DOHH2 (cell line): ENCODE measurements at regions not wholly inside any gene's neighbourhood (a gene's known extent, or its start where the extent isn't known, plus 50 kb on each side); places are given as distances from the start of the nearest gene placed in this dataset.

Experiments used
- H3F3A ChIP-seq: fragments of 200-600 bp; sonication (generic), shearing (Covaris generic); 2 replicates; pipeline ENCODE4 v1.6.0; 2016; ENCODE audit warnings: antibody characterized with exemption, mild to moderate bottlenecking; ENCODE audit not compliant: control insufficient read depth, insufficient read depth
- H3K27ac ChIP-seq: fragments of 200-600 bp; sonication (generic); 2 replicates; pipeline ENCODE4 v1.5.1; 2014; ENCODE audit warnings: low read depth, mild to moderate bottlenecking, low read length, moderate library complexity
- H3K27me3 ChIP-seq: fragments of 200-600 bp; sonication (generic); 2 replicates; pipeline ENCODE4 v1.6.1; 2014; ENCODE audit warnings: mild to moderate bottlenecking, low read length, mixed read lengths; ENCODE audit not compliant: control insufficient read depth
- H3K36me3 ChIP-seq: fragments of 200-600 bp; sonication (generic); 2 replicates; pipeline ENCODE4 v1.6.1; 2014; ENCODE audit warnings: mild to moderate bottlenecking, low read length, moderate library complexity, mixed read lengths; ENCODE audit not compliant: control insufficient read depth
- H3K4me1 ChIP-seq: fragments of 200-600 bp; sonication (generic); 2 replicates; pipeline ENCODE4 v1.6.1; 2014; ENCODE audit warnings: mild to moderate bottlenecking, low read length, mixed read lengths; ENCODE audit not compliant: control insufficient read depth
- H3K4me2 ChIP-seq: fragments of 200-600 bp; sonication (generic); 2 replicates; pipeline ENCODE4 v1.6.0; 2014; ENCODE audit warnings: mild to moderate bottlenecking, low read length, moderate library complexity
- H3K4me3 ChIP-seq: fragments of 200-600 bp; sonication (generic); 2 replicates; pipeline ENCODE4 v1.5.1; 2014; ENCODE audit warnings: mild to moderate bottlenecking, low read length, mixed read lengths
- H3K79me2 ChIP-seq: fragments of 200-600 bp; sonication (generic); 2 replicates; pipeline ENCODE4 v1.6.1; 2014; ENCODE audit warnings: mild to moderate bottlenecking, low read length, mixed read lengths; ENCODE audit not compliant: control insufficient read depth
- H3K9me2 ChIP-seq: fragments of 200-600 bp; sonication (generic); replicated peaks from 2 replicates; pipeline ENCODE4 v1.6.1; 2014; ENCODE audit warnings: mild to moderate bottlenecking, low read length, mixed read lengths; ENCODE audit not compliant: control insufficient read depth
- H3K9me3 ChIP-seq: fragments of 200-600 bp; sonication (generic); 2 replicates; pipeline ENCODE4 v1.6.1; 2014; ENCODE audit warnings: antibody characterized with exemption, low read length, mixed read lengths; ENCODE audit not compliant: control insufficient read depth, insufficient read depth
- H4K20me1 ChIP-seq: fragments of 200-600 bp; sonication (generic); 2 replicates; pipeline ENCODE4 v1.6.0; 2014; ENCODE audit warnings: low read depth, mild to moderate bottlenecking, antibody characterized with exemption, low read length, moderate library complexity; ENCODE audit not compliant: control insufficient read depth, insufficient read depth
- EZH2phosphoT487 ChIP-seq: fragments of 200-600 bp; sonication (generic); IDR thresholded peaks from 2 replicates; pipeline ENCODE4 v1.6.1; 2017; ENCODE audit warnings: borderline replicate concordance, mild to moderate bottlenecking, antibody characterized with exemption, low read length, moderate library complexity, mixed read lengths
- TF ChIP-seq, protein P1 (sequence below): fragments of 200-600 bp; sonication (generic); IDR thresholded peaks from one replicate; pipeline ENCODE4 v1.5.1; 2014; ENCODE audit warnings: antibody characterized with exemption, mild to moderate bottlenecking, low read depth, low read length; ENCODE audit not compliant: poor library complexity, severe bottlenecking

DNA sequence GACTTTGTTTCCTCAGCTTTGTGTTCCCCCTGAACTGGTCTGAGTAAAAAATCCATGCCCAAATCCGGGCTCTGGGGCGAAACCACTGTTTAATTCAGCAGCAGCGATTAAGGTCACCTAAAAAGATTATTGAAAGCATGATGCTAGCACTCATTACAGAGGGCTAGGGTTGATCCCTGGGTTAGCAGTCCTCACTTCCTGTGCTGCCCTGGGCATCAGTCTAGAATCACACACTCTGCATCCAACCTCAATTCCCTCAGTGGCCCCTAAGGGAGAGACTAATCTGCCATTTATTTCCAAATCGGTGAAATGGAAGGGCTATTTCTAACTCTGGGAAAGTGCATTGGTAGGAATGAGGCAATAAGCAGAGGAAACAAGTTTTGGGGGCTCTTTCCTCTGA, 107.2 kb downstream of the BTG1 start:
- Histone ChIP-seq H3K4me1 (peaks cover 16% of the 10 kb centered on the region), H3K9me2 (no peaks in the 10 kb centered on the region), H4K20me1 (no peaks in the 10 kb centered on the region), H3K4me2 (no peak overlapping the region), H3K4me3 (no peak overlapping the region), H3K36me3 (no peaks in the 10 kb centered on the region), H3K27me3 (no peaks in the 10 kb centered on the region), H3K79me2 (no peaks in the 10 kb centered on the region), H3K27ac (no peak overlapping the region), H3K9me3 (no peaks in the 10 kb centered on the region), H3F3A (peaks cover 3% of the 10 kb centered on the region; the same call in 1 of the 2 replicates)
- TF ChIP-seq, protein P1, sequence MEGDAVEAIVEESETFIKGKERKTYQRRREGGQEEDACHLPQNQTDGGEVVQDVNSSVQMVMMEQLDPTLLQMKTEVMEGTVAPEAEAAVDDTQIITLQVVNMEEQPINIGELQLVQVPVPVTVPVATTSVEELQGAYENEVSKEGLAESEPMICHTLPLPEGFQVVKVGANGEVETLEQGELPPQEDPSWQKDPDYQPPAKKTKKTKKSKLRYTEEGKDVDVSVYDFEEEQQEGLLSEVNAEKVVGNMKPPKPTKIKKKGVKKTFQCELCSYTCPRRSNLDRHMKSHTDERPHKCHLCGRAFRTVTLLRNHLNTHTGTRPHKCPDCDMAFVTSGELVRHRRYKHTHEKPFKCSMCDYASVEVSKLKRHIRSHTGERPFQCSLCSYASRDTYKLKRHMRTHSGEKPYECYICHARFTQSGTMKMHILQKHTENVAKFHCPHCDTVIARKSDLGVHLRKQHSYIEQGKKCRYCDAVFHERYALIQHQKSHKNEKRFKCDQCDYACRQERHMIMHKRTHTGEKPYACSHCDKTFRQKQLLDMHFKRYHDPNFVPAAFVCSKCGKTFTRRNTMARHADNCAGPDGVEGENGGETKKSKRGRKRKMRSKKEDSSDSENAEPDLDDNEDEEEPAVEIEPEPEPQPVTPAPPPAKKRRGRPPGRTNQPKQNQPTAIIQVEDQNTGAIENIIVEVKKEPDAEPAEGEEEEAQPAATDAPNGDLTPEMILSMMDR = no peak
- TF ChIP-seq EZH2phosphoT487 = no peak

DNA sequence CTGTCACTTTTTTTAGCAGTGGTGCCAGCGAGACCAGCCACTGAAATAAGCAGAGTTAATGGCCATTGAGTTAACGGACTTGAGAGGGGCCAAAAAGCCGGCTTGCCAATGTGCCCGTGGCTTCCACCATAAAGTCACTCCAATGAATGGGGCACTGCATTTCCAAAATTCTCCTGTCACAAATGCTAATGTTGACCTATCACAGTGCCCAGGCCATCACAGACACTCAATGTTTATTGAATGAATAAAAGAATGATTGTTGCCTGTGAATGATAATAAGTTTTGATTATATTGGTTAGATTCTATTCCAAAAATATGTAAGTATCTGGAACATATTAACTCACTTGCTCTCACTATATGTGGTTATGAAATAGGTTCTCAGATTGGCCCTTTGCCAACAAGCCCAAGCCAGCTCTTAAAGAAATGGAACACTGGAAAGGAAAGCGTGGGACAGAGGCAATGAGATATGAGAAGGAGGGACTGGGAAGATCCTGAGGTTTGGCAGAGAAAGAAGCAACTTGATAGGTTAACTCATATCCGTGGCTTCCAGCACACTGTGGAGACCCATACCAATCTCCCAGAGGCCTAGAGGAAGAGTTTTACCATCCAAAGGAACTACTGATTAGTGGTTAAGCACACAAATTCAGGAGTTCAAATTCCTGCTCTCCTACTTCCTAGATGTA, 108.7 kb downstream of the BTG1 start:
- TF ChIP-seq EZH2phosphoT487 = no peak
- TF ChIP-seq, protein P1 = no peak
- H3K27ac ChIP-seq = no peak overlapping the region
- no peaks in the 10 kb centered on the region for H3K27me3 ChIP-seq
- H3K36me3 ChIP-seq = no peaks in the 10 kb centered on the region
- H3K9me3 ChIP-seq = no peaks in the 10 kb centered on the region
- peaks cover 20% of the 10 kb centered on the region for H3K4me1 ChIP-seq
- H3K79me2 ChIP-seq = no peaks in the 10 kb centered on the region
- peaks cover 3% of the 10 kb centered on the region; the same call in 1 of the 2 replicates for H3F3A ChIP-seq
- no peak overlapping the region for H3K4me2 ChIP-seq
- H3K9me2 ChIP-seq = no peaks in the 10 kb centered on the region
- no peaks in the 10 kb centered on the region for H4K20me1 ChIP-seq
- no peak overlapping the region for H3K4me3 ChIP-seq

DNA sequence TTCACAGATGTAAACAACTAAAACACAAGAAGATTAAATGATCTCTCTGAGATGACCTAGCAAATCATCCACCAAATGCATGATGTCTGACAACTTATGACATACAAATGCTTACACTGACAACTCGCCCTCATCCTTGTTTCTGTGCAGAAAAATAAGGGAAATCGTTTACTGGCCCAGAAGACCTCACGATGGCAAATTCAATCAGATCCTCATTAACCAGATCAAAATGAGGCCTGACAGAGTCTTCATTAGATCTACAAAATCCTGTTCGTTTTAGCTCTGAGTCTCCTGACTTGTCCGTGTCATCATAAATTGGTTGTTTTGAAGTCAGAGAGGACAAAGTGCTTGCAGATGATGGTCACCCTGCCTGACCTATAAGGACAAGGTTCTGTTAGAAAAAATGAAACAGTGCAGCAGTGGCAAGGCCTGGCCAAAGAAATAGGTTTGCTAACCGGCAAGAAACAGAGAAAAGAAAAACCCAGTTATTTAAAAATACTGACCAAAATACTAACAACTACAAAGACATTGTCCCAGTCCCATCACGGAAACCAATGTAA, 109.5 kb downstream of the BTG1 start:
- no peak for TF ChIP-seq EZH2phosphoT487
- TF ChIP-seq, protein P1 = no peak
- Histone ChIP-seq H3K4me2 (no peak overlapping the region), H3K27ac (no peak overlapping the region)

More for the DNA sequence above, 109.5 kb downstream of the BTG1 start:
- Histone ChIP-seq H3K9me3 (no peaks in the 10 kb centered on the region), H3K27me3 (no peaks in the 10 kb centered on the region), H3K4me1 (peaks cover 20% of the 10 kb centered on the region), H4K20me1 (no peaks in the 10 kb centered on the region), H3K4me3 (no peak overlapping the region), H3K9me2 (no peaks in the 10 kb centered on the region), H3K36me3 (no peaks in the 10 kb centered on the region), H3F3A (peaks cover 3% of the 10 kb centered on the region; the same call in 1 of the 2 replicates), H3K79me2 (no peaks in the 10 kb centered on the region)
